GM23338 (cell line): ENCODE measurements at regions not wholly inside any gene's neighbourhood (a gene's known extent, or its start where the extent isn't known, plus 50 kb on each side); places are given as distances from the start of the nearest gene placed in this dataset.

Source experiments
- ATAC-seq: fragments of 200-7000 bp; cut with Tn5 transposase; 3 replicates; pipeline ENCODE4 v1.9.1; 2020
- DNase-seq: peaks from one replicate; pipeline ENCODE4 v3.0.0-alpha.2; 2015; ENCODE audit warnings: low spot score
- H2AFZ ChIP-seq: fragments of 200-600 bp; sonication (generic); 2 replicates; pipeline ENCODE4 v1.8.0; 2016; ENCODE audit warnings: antibody characterized with exemption, mild to moderate bottlenecking, moderate library complexity
- H3F3A ChIP-seq: fragments of 200-600 bp; sonication (generic); replicated peaks from 2 replicates; pipeline ENCODE4 v1.8.0; 2017; ENCODE audit warnings: antibody characterized with exemption, mixed run types, low read depth
- H3K27ac ChIP-seq: fragments of 200-600 bp; sonication (generic); 2 replicates; pipeline ENCODE4 v1.6.1; 2016; ENCODE audit warnings: low read depth
- H3K27me3 ChIP-seq: fragments of 200-600 bp; sonication (generic); 2 replicates; pipeline ENCODE4 v1.8.0; 2016; ENCODE audit warnings: mild to moderate bottlenecking, mixed run types, moderate library complexity; ENCODE audit not compliant: insufficient read depth
- H3K36me3 ChIP-seq: fragments of 200-600 bp; sonication (generic); 2 replicates; pipeline ENCODE4 v1.8.0; 2016; ENCODE audit warnings: mild to moderate bottlenecking; ENCODE audit not compliant: insufficient read depth
- H3K4me1 ChIP-seq: fragments of 200-600 bp; sonication (generic); 2 replicates; pipeline ENCODE4 v1.8.0; 2016; ENCODE audit warnings: mild to moderate bottlenecking, moderate library complexity; ENCODE audit not compliant: insufficient read depth
- H3K4me2 ChIP-seq: fragments of 200-600 bp; sonication (generic); 2 replicates; pipeline ENCODE4 v1.7.1; 2017; ENCODE audit warnings: mixed run types
- H3K4me3 ChIP-seq: fragments of 200-600 bp; sonication (generic); 2 replicates; pipeline ENCODE4 v1.6.1; 2016; ENCODE audit warnings: mixed run types
- H3K79me2 ChIP-seq: fragments of 200-600 bp; sonication (generic); replicated peaks from 2 replicates; pipeline ENCODE4 v1.8.0; 2017; ENCODE audit warnings: mild to moderate bottlenecking; ENCODE audit not compliant: insufficient read depth
- H3K9me2 ChIP-seq: fragments of 200-600 bp; sonication (generic); 2 replicates; pipeline ENCODE4 v1.8.0; 2017; ENCODE audit not compliant: insufficient read depth
- H4K20me1 ChIP-seq: fragments of 200-600 bp; sonication (generic); replicated peaks from 2 replicates; pipeline ENCODE4 v1.8.0; 2017; ENCODE audit warnings: mild to moderate bottlenecking; ENCODE audit not compliant: insufficient read depth
- H3K27ac Mint-ChIP-seq: 2 replicates; pipeline ENCODE4 v1.8.0; 2020; ENCODE audit warnings: inconsistent platforms, mild to moderate bottlenecking, moderate library complexity, mixed read lengths
- H3K27me3 Mint-ChIP-seq: 3 replicates; pipeline ENCODE4 v1.8.0; 2022; ENCODE audit warnings: low read depth, mild to moderate bottlenecking, moderate library complexity, mixed read lengths, inconsistent platforms; ENCODE audit not compliant: insufficient read depth, poor library complexity
- H3K36me3 Mint-ChIP-seq: 3 replicates; pipeline ENCODE4 v1.8.0; 2021; ENCODE audit warnings: low read depth, mild to moderate bottlenecking, inconsistent platforms, moderate library complexity, mixed read lengths
- H3K4me1 Mint-ChIP-seq: 3 replicates; pipeline ENCODE4 v1.8.0; 2020; ENCODE audit warnings: mild to moderate bottlenecking, inconsistent platforms, mixed read lengths
- H3K4me3 Mint-ChIP-seq: 3 replicates; pipeline ENCODE4 v1.8.0; 2021; ENCODE audit warnings: moderate library complexity, mild to moderate bottlenecking, inconsistent platforms, mixed read lengths
- H3K9me3 Mint-ChIP-seq: 3 replicates; pipeline ENCODE4 v1.8.0; 2020; ENCODE audit warnings: moderate library complexity, mild to moderate bottlenecking, inconsistent platforms, mixed read lengths
- CREB1 ChIP-seq: fragments of 250-450 bp; sonication (Bioruptor Pico); IDR thresholded peaks from 2 replicates; pipeline ENCODE4 v1.5.0; 2020; ENCODE audit warnings: low read depth, mild to moderate bottlenecking, moderate library complexity
- CTCF ChIP-seq, 2 experiments: fragments of 200-600 bp in 1 of 2; sonication (generic) in 1 of 2; conservative IDR thresholded peaks; 2 replicates each; pipeline versions ENCODE4 v1.5.1 to v1.6.1; 2016 to 2017; ENCODE audit warnings: antibody characterized with exemption in 2 of 2, low read depth in 2 of 2, mild to moderate bottlenecking in 2 of 2, moderate library complexity in 1 of 2
- ETS1 ChIP-seq: IDR thresholded peaks from 2 replicates; pipeline ENCODE4 v1.6.1; 2016; ENCODE audit warnings: antibody characterized with exemption
- EZH2 ChIP-seq: fragments of 200-600 bp; sonication (generic); IDR thresholded peaks from one replicate; pipeline ENCODE4 v1.8.0; 2017; ENCODE audit warnings: antibody characterized with exemption, mild to moderate bottlenecking, low read depth; ENCODE audit not compliant: unreplicated experiment
- EZH2phosphoT487 ChIP-seq: fragments of 200-600 bp; sonication (generic); IDR thresholded peaks from one replicate; pipeline ENCODE4 v1.8.1; 2018; ENCODE audit warnings: antibody characterized with exemption; ENCODE audit not compliant: unreplicated experiment
- JUNB ChIP-seq: IDR thresholded peaks from one replicate; pipeline ENCODE4 v1.6.1; 2016; ENCODE audit warnings: antibody characterized with exemption; ENCODE audit not compliant: unreplicated experiment
- NANOG ChIP-seq: IDR thresholded peaks from 2 replicates; pipeline ENCODE4 v1.6.1; 2016; ENCODE audit warnings: antibody characterized with exemption, borderline replicate concordance
- POLR2AphosphoS5 ChIP-seq: IDR thresholded peaks from 2 replicates; pipeline ENCODE4 v1.6.1; 2016; ENCODE audit warnings: antibody characterized with exemption, low read depth
- REST ChIP-seq: IDR thresholded peaks from one replicate; pipeline ENCODE4 v1.6.1; 2018; ENCODE audit warnings: antibody characterized with exemption; ENCODE audit not compliant: unreplicated experiment
- STAT1 ChIP-seq: IDR thresholded peaks from one replicate; pipeline ENCODE4 v1.6.1; 2016; ENCODE audit warnings: antibody characterized with exemption; ENCODE audit not compliant: unreplicated experiment
- ZNF114 ChIP-seq: fragments of 250-450 bp; sonication (Bioruptor Pico); IDR thresholded peaks from 2 replicates; pipeline ENCODE4 v1.5.0; 2020; ENCODE audit warnings: mild to moderate bottlenecking, moderate library complexity
- ZNF331 ChIP-seq: fragments of 250-450 bp; sonication (Bioruptor Pico); IDR thresholded peaks from 2 replicates; pipeline ENCODE4 v1.5.0; 2020; ENCODE audit warnings: low read depth, mild to moderate bottlenecking, moderate library complexity
- ZNF462 ChIP-seq: fragments of 250-450 bp; sonication (Bioruptor Pico); IDR thresholded peaks from 2 replicates; pipeline ENCODE4 v1.5.0; 2020; ENCODE audit warnings: mild to moderate bottlenecking, moderate library complexity

- no peaks in the 10 kb centered on the region for H3K79me2 ChIP-seq
- Mint-ChIP-seq H3K36me3 (no peaks in the 10 kb centered on the region), H3K27ac (no peak overlapping the region), H3K27me3 (peaks cover 2% of the 10 kb centered on the region), H3K4me3 (no peak overlapping the region), H3K9me3 (no peaks in the 10 kb centered on the region), H3K4me1 (peaks cover 5% of the 10 kb centered on the region; the same call in 2 of the 3 replicates)
- no peaks in the 10 kb centered on the region for H3K36me3 ChIP-seq
- DNase-seq (no peak), ATAC-seq (no peak)
- H3K9me2 ChIP-seq = no peaks in the 10 kb centered on the region
- no peak overlapping the region for H3K27ac ChIP-seq
- no peak overlapping the region for H3K4me2 ChIP-seq
- H2AFZ ChIP-seq = no peak overlapping the region
- H3K4me1 ChIP-seq = no peaks in the 10 kb centered on the region
- no peak overlapping the region for H3K4me3 ChIP-seq
- no peak for TF ChIP-seq REST
- no peak for TF ChIP-seq ETS1
- no peak for TF ChIP-seq CTCF (conservative IDR thresholded peaks at IDR 0.05; ENCODE audit: low read depth in 2 of 2)
- no peak for TF ChIP-seq EZH2phosphoT487
- no peak for TF ChIP-seq POLR2AphosphoS5
- no peak for TF ChIP-seq ZNF331 (CRISPR knock-in tag)
- TF ChIP-seq ZNF114 (CRISPR knock-in tag) = no peak
- TF ChIP-seq NANOG = no peak
- no peak for TF ChIP-seq STAT1
- TF ChIP-seq ZNF462 (CRISPR knock-in tag) = no peak
- TF ChIP-seq JUNB = no peak
- TF ChIP-seq EZH2 = no peak
- no peak for TF ChIP-seq CREB1
- H3F3A ChIP-seq = no peaks in the 10 kb centered on the region
- H3K27me3 ChIP-seq = no peaks in the 10 kb centered on the region
- H4K20me1 ChIP-seq = no peaks in the 10 kb centered on the region
These were observed 69.4 kb upstream of the AGA start for GRCh38 chr4:177511611-177512010.
